ENCODE measurements at regions not wholly inside any gene's neighbourhood (a gene's known extent, or its start where the extent isn't known, plus 50 kb on each side); places are given as distances from the start of the nearest gene placed in this dataset.
A peak's percentile ranks its signal among the peaks of the same experiment; 100 is the strongest.
"Not testable (repeated sequence)": the region's sequence is repeated elsewhere in the genome, so short reads cannot be mapped to it uniquely, and the experiment has no call there.

DNA sequence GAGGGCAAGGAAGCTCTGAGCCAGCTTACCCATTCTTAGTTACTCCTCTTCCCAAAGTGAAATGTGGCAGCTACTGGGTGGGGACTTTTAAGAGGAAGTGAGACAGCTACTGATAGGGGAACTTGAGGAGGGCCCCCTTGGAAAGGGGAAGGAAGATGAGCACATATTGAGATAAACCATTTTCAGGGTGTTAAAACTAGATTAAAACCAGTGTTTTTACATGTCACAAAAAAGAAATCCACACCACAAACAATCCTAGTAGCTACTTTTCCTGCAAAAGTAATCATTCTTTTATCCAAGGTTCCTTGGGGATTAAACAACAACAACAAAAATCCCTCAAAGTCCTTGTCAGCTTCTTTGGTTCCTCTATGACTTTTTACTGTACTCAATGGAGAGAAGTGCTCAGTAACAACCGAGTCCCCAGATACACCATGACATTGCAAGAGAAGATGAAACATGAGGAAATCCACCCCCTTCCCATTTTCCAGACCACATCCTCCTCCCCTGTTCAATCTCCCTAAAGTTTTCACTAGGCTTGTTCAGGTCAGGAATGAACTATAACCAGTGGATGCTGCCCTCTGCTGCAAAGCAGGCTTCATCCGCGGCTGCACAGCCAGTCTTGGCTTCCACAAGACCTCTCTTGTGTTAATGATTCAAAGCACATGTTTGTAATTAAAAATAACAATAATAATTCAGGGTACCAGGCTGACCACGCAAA lies 113.5 kb upstream of the TMEM164 start:
- TF ChIP-seq CTCF (IDR thresholded peaks at IDR 0.05) (no peak), POLR2A (IDR thresholded peaks at IDR 0.05) (no peak)
- Histone ChIP-seq H3K9me3 (no peaks in the 10 kb centered on the region), H3K27ac (no peak overlapping the region), H3K4me1 (no peaks in the 10 kb centered on the region), H3K4me3 (replicated peaks in 1 of 3) (no peak overlapping the region), H3K27me3 (no peaks in the 10 kb centered on the region), H3K36me3 (no peaks in the 10 kb centered on the region)
- intact Hi-C loops (cut with DNase I): no loop called here
- 59 to 62% methylated on average over 4 of the region's 4 CpGs for WGBS, 2 donors
- DNase-seq: no peak

DNA sequence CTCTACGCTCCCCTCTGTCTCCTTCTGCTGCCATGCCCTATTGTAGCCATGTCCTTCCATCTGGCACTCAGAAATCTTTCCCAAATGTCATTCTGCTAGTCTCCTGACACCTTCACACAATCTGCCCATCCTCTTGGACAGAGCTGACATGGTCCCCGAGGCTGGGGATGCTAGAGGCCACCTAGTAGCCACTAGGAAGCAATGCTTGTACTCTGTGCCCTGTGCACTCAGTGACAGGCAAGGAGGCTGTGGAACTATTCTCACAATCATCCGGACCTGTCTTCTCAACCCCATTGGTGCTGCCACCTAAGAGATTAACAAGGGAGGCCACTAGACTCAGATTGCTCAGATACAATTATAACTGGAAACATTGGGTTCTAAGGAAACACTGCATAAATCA lies 112.6 kb upstream of the TMEM164 start:
- intact Hi-C loops (cut with DNase I): no loop called here

DNA sequence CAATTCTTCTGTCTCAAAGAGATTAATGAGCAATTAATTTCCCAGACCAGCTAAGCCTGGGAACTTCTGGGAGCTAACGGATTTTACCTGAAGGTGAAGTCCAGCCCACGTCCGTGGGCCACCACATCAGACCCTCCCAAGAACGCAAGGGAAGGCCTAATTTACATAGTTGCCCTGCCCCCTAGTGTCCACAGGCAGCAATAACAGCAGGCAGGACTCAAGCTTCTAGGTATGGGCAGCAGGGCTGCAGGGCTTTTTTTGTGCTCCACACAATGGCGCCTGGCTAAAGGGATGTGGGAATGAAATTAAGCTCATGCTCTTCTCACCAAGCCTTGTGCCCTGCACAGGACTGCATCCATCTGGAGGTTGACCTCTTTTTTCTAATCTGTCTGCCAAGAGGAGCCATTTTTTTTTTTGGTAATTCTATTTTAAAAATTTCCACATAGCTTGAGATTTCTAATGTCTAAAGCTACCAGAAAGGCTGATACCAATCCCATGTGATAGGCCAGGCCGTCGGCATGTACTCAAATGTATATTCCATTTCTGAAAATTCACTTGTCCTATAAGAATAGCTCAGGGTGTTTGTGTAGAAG lies 111.9 kb upstream of the TMEM164 start:
- intact Hi-C loops (cut with DNase I): no loop called here
- WGBS, 2 donors: 31 to 39% methylated on average over 6 to 7 of the region's 7 CpGs
- peak; percentile 38 to 41 for DNase-seq
- Histone ChIP-seq H3K36me3 (no peaks in the 10 kb centered on the region), H3K9me3 (no peaks in the 10 kb centered on the region), H3K4me3 (replicated peaks in 1 of 3) (no peak overlapping the region), H3K27me3 (no peaks in the 10 kb centered on the region), H3K4me1 (no peaks in the 10 kb centered on the region), H3K27ac (no peak overlapping the region)
- peak; percentile 47 to 82 (median 64) for TF ChIP-seq CTCF (IDR thresholded peaks at IDR 0.05)
- TF ChIP-seq POLR2A (IDR thresholded peaks at IDR 0.05): no peak

More for the DNA sequence above, 112.6 kb upstream of the TMEM164 start:
- DNase-seq: no peak
- no peak overlapping the region for H3K27ac ChIP-seq
- H3K4me1 ChIP-seq: no peaks in the 10 kb centered on the region
- H3K4me3 ChIP-seq (replicated peaks in 1 of 3): no peak overlapping the region
- H3K27me3 ChIP-seq: no peaks in the 10 kb centered on the region
- 95 to 96% methylated on average over 2 of the region's 3 CpGs for WGBS, 2 donors
- TF ChIP-seq POLR2A (IDR thresholded peaks at IDR 0.05): no peak
- TF ChIP-seq CTCF (IDR thresholded peaks at IDR 0.05): no peak
- no peaks in the 10 kb centered on the region for H3K36me3 ChIP-seq
- H3K9me3 ChIP-seq: no peaks in the 10 kb centered on the region

GRCh38 chrX:109896024-109896423 lies 106.9 kb upstream of the TMEM164 start:
- H3K9me3 ChIP-seq; H3K27ac ChIP-seq; H3K4me1 ChIP-seq; H3K4me3 ChIP-seq (replicated peaks in 1 of 3); intact Hi-C loops (cut with DNase I); H3K27me3 ChIP-seq; H3K36me3 ChIP-seq; DNase-seq: not testable (repeated sequence)
- WGBS, 2 donors: 80% methylated on average over 1 of the region's 1 CpG; no CpG with 5 or more reads in 1 of the 2 donors

- intact Hi-C loops (cut with DNase I): no loop called here
- H3K27me3 ChIP-seq: no peaks in the 10 kb centered on the region
- H3K4me1 ChIP-seq: no peaks in the 10 kb centered on the region
- H3K36me3 ChIP-seq: no peaks in the 10 kb centered on the region
- 22 to 49% methylated on average over 4 of the region's 4 CpGs for WGBS, 2 donors
- TF ChIP-seq CTCF (IDR thresholded peaks at IDR 0.05) (no peak), POLR2A (IDR thresholded peaks at IDR 0.05) (no peak)
- no peak overlapping the region for H3K27ac ChIP-seq
- H3K4me3 ChIP-seq (replicated peaks in 1 of 3): no peak overlapping the region
- no peak for DNase-seq
- no peaks in the 10 kb centered on the region for H3K9me3 ChIP-seq
Measured at GRCh38 chrX:109902665-109903064, 100.2 kb upstream of the TMEM164 start.
